Activated CD4-positive, alpha-beta T cell treated with anti-CD3 and anti-CD28 coated beads, Interleukin-2, amount 10 ng/mL, durations not matched to agents 24 days and 14 days (primary cell): ENCODE measurements at regions not wholly inside any gene's neighbourhood (a gene's known extent, or its start where the extent isn't known, plus 50 kb on each side); places are given as distances from the start of the nearest gene placed in this dataset.

Experiments used
- DNase-seq: peaks from one replicate; pipeline ENCODE4 v3.0.0; 2022
- H3K27ac Mint-ChIP-seq: one replicate; pipeline ENCODE4 v1.8.0; 2022; ENCODE audit warnings: mild to moderate bottlenecking, mixed read lengths
- H3K27me3 Mint-ChIP-seq: one replicate; pipeline ENCODE4 v1.8.0; 2022; ENCODE audit warnings: mixed read lengths
- H3K36me3 Mint-ChIP-seq: one replicate; pipeline ENCODE4 v1.8.0; 2022; ENCODE audit warnings: low read depth, mild to moderate bottlenecking, mixed read lengths
- H3K4me1 Mint-ChIP-seq: one replicate; pipeline ENCODE4 v1.8.0; 2021; ENCODE audit warnings: mixed read lengths
- H3K4me3 Mint-ChIP-seq: one replicate; pipeline ENCODE4 v1.8.0; 2022; ENCODE audit warnings: mild to moderate bottlenecking, moderate library complexity, mixed read lengths
- H3K9me3 Mint-ChIP-seq: one replicate; pipeline ENCODE4 v1.8.0; 2021; ENCODE audit warnings: mixed read lengths
- intact Hi-C: fragments of 100-400 bp; cut with micrococcal nuclease; formaldehyde crosslinking; loops from one replicate; pipeline ENCODE4 v1.15.1; 2023

- Mint-ChIP-seq H3K4me3 (no peak overlapping the region), H3K36me3 (no peaks in the 10 kb centered on the region), H3K27ac (no peak overlapping the region), H3K9me3 (no peaks in the 10 kb centered on the region), H3K27me3 (no peaks in the 10 kb centered on the region), H3K4me1 (no peaks in the 10 kb centered on the region)
- intact Hi-C loops = no loop called here
- no peak for DNase-seq
These were observed 1917.3 kb downstream of the C4orf33 start for GRCh38 chr4:131013226-131013625.

- H3K4me3 Mint-ChIP-seq = no peak overlapping the region
- intact Hi-C loops = no loop called here
- H3K4me1 Mint-ChIP-seq = no peaks in the 10 kb centered on the region
- DNase-seq = no peak
- H3K27me3 Mint-ChIP-seq = no peaks in the 10 kb centered on the region
- no peaks in the 10 kb centered on the region for H3K9me3 Mint-ChIP-seq
- no peaks in the 10 kb centered on the region for H3K36me3 Mint-ChIP-seq
- H3K27ac Mint-ChIP-seq = no peak overlapping the region
These were observed 1930.8 kb downstream of the C4orf33 start for GRCh38 chr4:131026771-131027170.

DNA sequence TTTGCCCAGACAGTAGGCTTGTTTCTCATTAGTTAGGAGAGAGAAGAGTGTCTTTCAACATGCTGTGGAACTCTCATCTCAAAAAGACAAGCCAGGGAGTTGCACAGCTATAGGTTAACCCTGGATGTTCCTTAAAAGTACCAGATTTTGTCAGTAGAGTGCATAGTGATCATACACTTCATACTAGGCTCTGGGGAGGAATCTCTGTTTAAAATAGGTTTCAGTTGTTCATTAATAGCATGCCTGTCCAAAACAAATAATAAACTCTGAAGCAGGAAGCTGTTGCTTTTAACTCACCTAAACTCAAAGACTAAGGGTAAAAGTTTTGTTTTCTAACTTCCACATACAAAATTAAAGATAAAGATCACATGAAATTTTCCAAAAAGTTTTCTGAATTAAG lies 1948.4 kb downstream of the C4orf33 start:
- Mint-ChIP-seq H3K27ac (no peak overlapping the region), H3K4me3 (no peak overlapping the region), H3K4me1 (no peaks in the 10 kb centered on the region), H3K9me3 (no peaks in the 10 kb centered on the region), H3K36me3 (no peaks in the 10 kb centered on the region), H3K27me3 (no peaks in the 10 kb centered on the region)
- intact Hi-C loops = no loop called here
- no peak for DNase-seq

- Mint-ChIP-seq H3K4me3 (no peak overlapping the region), H3K27me3 (no peaks in the 10 kb centered on the region), H3K36me3 (no peaks in the 10 kb centered on the region), H3K4me1 (no peaks in the 10 kb centered on the region), H3K27ac (no peak overlapping the region), H3K9me3 (no peaks in the 10 kb centered on the region)
- no peak for DNase-seq
- intact Hi-C loops = no loop called here
These were observed 1950.9 kb downstream of the C4orf33 start for GRCh38 chr4:131046821-131047220.

- DNase-seq = no peak
- Mint-ChIP-seq H3K36me3 (no peaks in the 10 kb centered on the region), H3K27me3 (no peaks in the 10 kb centered on the region), H3K4me1 (no peaks in the 10 kb centered on the region), H3K27ac (no peak overlapping the region), H3K4me3 (no peak overlapping the region), H3K9me3 (no peaks in the 10 kb centered on the region)
- intact Hi-C loops = no loop called here
These were observed 1956.7 kb downstream of the C4orf33 start for GRCh38 chr4:131052646-131053045.

GRCh38 chr4:131054489-131055019 lies 1958.6 kb downstream of the C4orf33 start:
- no peaks in the 10 kb centered on the region for H3K4me1 Mint-ChIP-seq
- H3K36me3 Mint-ChIP-seq = no peaks in the 10 kb centered on the region
- H3K4me3 Mint-ChIP-seq = no peak overlapping the region

DNA sequence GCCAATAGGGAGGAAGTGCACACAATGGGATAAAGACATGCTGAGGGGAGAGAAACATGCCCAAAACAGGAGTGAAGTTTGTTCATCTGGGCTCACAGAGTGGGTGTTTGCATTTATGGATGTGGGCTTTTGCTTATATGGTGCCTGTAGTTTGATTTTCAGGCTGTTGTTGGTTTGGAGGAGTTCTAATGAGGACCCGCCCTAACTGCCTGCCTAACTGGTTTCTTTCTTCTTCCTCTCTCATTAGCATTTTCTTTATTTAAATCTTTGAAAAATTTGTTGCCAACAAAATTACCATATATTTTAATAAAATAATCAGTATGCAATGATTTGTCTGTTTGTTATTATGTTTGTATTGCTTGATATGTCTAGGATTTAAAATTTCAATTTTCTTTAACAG lies 1965.8 kb downstream of the C4orf33 start:
- no peaks in the 10 kb centered on the region for H3K4me1 Mint-ChIP-seq
- no peak overlapping the region for H3K27ac Mint-ChIP-seq
- no peaks in the 10 kb centered on the region for H3K36me3 Mint-ChIP-seq
- no peak for DNase-seq
- no peak overlapping the region for H3K4me3 Mint-ChIP-seq
- no peaks in the 10 kb centered on the region for H3K27me3 Mint-ChIP-seq
- intact Hi-C loops = no loop called here
- H3K9me3 Mint-ChIP-seq = no peaks in the 10 kb centered on the region

More at GRCh38 chr4:131054489-131055019, 1958.6 kb downstream of the C4orf33 start:
- no peak overlapping the region for H3K27ac Mint-ChIP-seq
- intact Hi-C loops = no loop called here
- no peaks in the 10 kb centered on the region for H3K9me3 Mint-ChIP-seq
- H3K27me3 Mint-ChIP-seq = no peaks in the 10 kb centered on the region
- DNase-seq = no peak

DNA sequence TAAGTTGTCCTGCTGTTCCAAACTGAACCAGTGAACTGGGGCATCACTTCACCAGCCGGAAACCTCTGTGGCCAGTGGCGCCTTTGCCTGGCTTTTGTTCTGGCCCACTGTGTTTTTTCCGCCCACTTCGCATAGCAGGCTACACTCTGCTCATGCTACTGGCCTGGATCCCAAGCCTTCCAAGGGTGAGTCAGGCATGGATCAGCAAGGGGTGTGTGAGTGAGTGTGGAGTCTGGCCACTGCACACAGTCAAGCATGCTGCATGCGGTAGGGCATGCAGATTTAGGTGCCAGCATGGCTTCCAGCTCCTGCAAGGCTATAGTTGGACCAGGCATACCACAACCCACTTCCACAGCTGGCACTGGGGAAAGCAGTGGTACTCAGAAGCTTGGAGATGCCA lies 1967.9 kb downstream of the C4orf33 start:
- no peaks in the 10 kb centered on the region for H3K36me3 Mint-ChIP-seq
- intact Hi-C loops = no loop called here
- no peak overlapping the region for H3K27ac Mint-ChIP-seq
- H3K4me1 Mint-ChIP-seq = no peaks in the 10 kb centered on the region
- H3K27me3 Mint-ChIP-seq = no peaks in the 10 kb centered on the region
- no peak for DNase-seq
- H3K9me3 Mint-ChIP-seq = no peaks in the 10 kb centered on the region
- no peak overlapping the region for H3K4me3 Mint-ChIP-seq

DNA sequence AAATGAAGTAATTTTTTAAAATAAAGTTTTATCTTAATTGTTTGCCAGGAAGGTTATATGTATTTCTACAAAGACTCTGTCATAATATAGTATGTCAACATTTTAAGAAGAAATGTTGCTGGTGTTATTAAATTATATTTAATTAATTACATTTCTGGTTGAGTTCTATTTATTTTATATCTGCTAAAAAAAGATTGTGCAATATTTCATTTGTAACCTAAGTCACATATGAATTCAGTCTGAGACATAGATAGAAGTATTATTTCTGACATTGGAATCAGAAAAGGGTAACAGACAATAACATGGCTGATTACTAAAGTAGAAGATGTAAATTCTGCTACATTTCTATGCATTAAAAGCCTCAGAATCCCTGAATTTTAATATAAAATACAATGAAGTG lies 1985.1 kb downstream of the C4orf33 start:
- no peak overlapping the region for H3K27ac Mint-ChIP-seq

DNA sequence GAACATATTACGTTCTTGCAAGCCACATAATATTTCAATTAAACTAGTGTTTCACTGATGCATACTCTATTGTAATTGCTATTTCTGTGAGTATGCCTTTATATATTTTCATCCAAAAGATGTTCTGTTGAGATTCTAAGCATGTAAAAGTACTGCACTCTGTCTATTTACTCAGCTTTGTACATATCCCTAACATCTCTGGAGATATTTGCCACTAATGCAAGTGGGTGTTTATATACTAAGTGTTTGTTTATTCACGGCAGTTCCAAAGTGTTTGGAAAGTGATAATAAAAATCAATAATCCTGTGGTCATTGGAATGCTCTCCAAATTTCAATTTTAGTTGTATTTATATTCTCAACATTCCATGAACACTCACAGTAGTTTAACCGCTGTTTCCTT lies 1989.0 kb downstream of the C4orf33 start:
- Mint-ChIP-seq H3K27me3 (no peaks in the 10 kb centered on the region), H3K4me1 (no peaks in the 10 kb centered on the region), H3K4me3 (no peak overlapping the region), H3K27ac (no peak overlapping the region), H3K36me3 (no peaks in the 10 kb centered on the region), H3K9me3 (no peaks in the 10 kb centered on the region)
- DNase-seq = no peak
- intact Hi-C loops = no loop called here

More for the DNA sequence above, 1985.1 kb downstream of the C4orf33 start:
- Mint-ChIP-seq H3K27me3 (no peaks in the 10 kb centered on the region), H3K4me3 (no peak overlapping the region), H3K9me3 (no peaks in the 10 kb centered on the region), H3K36me3 (no peaks in the 10 kb centered on the region), H3K4me1 (no peaks in the 10 kb centered on the region)
- no peak for DNase-seq
- intact Hi-C loops = no loop called here

DNA sequence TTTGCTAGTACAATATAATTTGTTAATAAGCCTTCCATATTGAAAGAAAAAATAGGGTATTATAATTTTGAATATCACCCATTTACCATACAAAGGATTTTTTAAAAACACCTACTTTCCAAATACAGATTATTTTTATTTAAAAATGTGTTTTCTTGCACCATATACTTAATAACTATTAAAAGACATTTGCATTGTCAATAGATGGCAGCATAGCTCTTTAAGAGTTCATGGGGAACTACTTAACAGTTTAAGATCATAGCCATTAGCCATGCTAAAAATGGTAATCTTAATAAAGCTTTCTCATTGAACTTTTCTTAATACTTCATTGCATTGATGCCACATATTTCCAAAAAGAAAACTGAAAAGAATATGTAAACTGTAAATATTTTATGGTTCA lies 1995.9 kb downstream of the C4orf33 start:
- Mint-ChIP-seq H3K4me1 (no peaks in the 10 kb centered on the region), H3K4me3 (no peak overlapping the region), H3K36me3 (no peaks in the 10 kb centered on the region), H3K9me3 (no peaks in the 10 kb centered on the region), H3K27me3 (no peaks in the 10 kb centered on the region), H3K27ac (no peak overlapping the region)
- no peak for DNase-seq
- intact Hi-C loops = no loop called here

DNA sequence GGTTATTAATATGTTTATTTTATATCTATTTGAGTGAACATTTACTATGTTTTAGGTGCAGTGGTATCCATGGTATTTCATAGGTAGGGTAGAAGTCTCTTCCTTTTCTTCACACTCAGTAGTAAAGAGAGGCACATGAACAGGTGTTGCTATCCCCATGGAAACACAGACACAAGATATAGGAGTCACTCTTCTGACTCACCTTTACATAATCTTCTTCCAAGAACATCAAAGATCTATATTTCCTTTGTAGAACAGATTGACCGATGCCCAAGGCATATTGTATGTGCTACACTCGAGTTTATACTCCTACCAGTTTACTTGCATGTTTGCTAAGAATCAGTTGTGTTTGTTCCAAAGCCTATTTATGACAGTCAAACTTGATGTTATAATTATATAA lies 1997.4 kb downstream of the C4orf33 start:
- Mint-ChIP-seq H3K36me3 (no peaks in the 10 kb centered on the region), H3K9me3 (no peaks in the 10 kb centered on the region), H3K27ac (no peak overlapping the region), H3K4me3 (no peak overlapping the region), H3K27me3 (no peaks in the 10 kb centered on the region), H3K4me1 (no peaks in the 10 kb centered on the region)
- intact Hi-C loops = no loop called here
- DNase-seq = no peak

DNA sequence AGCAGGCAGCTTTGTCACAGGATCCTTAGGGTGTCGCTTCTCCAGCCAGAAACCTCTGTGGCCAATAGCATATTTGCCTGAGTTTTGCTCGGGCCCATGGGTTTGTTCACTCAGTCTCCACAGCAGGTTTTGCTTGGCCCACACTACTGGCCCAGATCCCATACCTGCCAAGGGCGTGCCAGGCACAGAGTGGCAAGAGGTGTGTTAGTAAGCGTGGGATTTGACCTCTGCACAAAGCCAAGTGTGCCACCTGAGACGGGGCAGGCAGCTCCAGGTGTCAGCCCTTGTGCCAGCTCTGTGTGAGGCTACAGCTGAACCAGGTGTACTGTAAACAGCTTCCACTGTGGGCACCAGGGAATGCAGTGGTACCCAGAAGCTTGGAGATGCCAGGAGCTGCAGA lies 2003.0 kb downstream of the C4orf33 start:
- no peak overlapping the region for H3K4me3 Mint-ChIP-seq
- no peaks in the 10 kb centered on the region for H3K27me3 Mint-ChIP-seq
- DNase-seq = no peak
- intact Hi-C loops = no loop called here
- no peaks in the 10 kb centered on the region for H3K36me3 Mint-ChIP-seq
- H3K9me3 Mint-ChIP-seq = no peaks in the 10 kb centered on the region
- no peaks in the 10 kb centered on the region for H3K4me1 Mint-ChIP-seq
- no peak overlapping the region for H3K27ac Mint-ChIP-seq

DNA sequence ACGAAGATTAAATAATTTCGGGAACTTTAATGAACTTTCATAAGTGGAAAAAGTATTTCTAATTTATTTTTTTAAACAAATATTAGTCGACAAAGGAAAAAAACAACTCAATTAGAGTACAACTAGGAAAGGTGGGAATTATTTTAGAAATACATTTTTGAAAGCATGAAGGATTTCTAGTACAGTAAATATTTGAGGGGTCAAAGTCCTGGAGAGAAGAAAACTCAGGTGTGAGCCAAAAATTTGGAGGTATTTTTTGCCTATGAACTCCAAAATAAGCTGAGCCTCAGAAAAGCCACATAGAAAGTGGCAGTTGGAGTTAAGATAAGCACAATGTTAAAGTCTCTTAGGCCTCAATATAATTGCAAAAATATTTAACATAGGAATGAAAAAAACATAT lies 2017.3 kb downstream of the C4orf33 start:
- intact Hi-C loops = no loop called here
- Mint-ChIP-seq H3K27ac (no peak overlapping the region), H3K4me1 (no peaks in the 10 kb centered on the region), H3K36me3 (no peaks in the 10 kb centered on the region), H3K27me3 (no peaks in the 10 kb centered on the region), H3K9me3 (no peaks in the 10 kb centered on the region), H3K4me3 (no peak overlapping the region)
- DNase-seq = no peak

DNA sequence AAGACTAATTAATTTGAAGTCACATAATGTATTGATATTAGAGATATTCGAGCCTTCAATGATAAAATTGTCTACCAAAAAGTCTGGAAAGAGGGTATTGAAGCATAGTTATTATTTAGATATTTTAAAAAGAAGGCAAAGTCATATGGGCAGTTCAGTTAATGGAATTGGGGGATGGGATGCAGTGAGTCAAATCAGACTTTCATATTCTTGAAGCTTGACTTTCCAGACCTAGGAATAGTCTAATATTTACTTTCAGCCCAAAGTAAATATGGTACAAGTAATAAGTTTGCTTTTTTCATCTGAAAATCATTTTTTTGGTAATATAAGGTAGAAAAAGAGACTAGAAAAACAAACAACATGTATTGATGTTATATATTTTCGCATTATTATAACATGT lies 2017.8 kb downstream of the C4orf33 start:
- H3K27ac Mint-ChIP-seq = no peak overlapping the region
- no peaks in the 10 kb centered on the region for H3K4me1 Mint-ChIP-seq
- DNase-seq = no peak
- no peaks in the 10 kb centered on the region for H3K9me3 Mint-ChIP-seq
- intact Hi-C loops = no loop called here
- no peaks in the 10 kb centered on the region for H3K36me3 Mint-ChIP-seq
- no peak overlapping the region for H3K4me3 Mint-ChIP-seq
- H3K27me3 Mint-ChIP-seq = no peaks in the 10 kb centered on the region
